HG02943 (cell line): ENCODE measurements at regions not wholly inside any gene's neighbourhood (a gene's known extent, or its start where the extent isn't known, plus 50 kb on each side); places are given as distances from the start of the nearest gene placed in this dataset.

Experiments
- ATAC-seq: cut with Tn5 transposase; IDR thresholded peaks from one replicate; pipeline ENCODE4 v1.9.1; 2021; ENCODE audit warnings: mild to moderate bottlenecking, low read depth, moderate library complexity; ENCODE audit not compliant: unreplicated experiment

DNA sequence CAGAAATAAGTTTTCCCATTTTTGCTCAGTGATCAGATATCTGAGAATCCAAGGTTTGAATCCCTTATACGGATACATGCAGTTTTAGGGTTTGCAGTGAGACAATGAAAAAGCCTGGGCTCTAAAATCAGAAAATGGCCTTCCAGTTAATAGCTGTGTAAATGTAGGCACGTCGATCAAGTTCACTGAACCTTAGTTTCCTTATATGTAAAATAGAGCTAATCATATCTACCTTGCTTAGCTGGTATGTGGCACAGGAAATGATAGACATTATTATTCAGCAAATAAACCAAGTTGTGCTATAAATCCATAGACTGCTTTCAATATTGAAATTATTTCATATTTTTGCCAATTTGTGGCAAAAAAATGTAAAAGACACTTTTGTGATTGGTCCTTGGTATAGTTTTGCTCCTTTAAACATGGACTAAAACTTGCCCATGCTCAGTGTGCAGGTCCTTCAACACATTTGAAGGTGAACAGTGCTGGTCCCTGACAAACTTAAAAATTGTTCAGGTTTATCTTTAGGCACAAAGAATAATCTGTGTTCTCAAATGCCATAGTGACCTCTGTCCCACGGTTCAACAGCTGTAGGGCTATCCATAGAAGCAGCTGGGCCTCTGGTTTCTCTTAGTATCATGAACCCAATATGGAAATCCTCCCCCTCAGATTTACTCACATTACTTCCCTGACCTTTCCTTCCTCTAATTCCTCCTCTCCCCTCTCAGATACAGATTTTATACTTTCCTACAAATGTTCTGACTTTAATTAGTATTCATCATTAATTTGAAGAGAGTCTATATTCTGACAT lies 51.0 kb downstream of the CCDC54 start:
- no peak for ATAC-seq

DNA sequence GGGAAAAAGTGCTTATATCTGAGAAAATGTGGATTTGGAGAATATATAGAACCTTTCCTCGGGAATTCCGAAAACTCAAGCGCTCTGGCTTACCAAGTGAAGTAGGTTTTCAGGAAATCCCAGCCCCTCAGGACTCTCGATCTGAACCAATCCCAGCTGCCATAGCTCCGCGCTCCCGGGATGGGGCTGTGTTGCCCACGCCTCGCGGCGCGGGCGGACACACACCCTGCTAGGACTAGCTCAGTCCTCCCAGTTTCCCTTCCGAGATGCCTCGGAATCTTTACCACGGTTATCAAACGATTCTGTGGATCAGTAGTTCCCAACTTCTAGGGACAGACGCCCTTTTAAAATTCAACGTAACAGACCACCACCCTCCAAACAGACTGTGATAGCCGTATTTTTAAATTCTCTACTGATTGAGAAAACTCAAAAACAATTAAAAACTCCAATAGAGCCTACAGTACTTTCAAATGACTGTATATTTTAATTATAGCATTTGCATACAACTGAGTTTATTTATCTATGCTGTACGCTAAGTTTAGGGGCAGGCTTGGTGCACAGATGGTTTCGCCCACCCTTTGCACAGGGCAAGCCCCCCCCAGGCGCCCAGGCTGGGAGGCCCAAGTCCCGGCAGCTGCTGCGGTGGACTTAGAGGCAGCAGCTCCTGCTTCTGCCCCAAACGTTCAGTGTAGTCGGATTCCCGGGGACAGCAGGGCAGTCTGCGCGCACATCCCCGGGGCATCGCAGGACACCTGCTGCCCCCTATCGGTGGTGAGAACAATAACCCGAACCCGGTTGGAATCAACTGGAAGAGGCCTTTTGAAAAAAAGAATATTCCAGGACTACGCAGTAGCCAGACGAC lies 52.3 kb downstream of the CCDC54 start:
- peak; percentile 47 for ATAC-seq

DNA sequence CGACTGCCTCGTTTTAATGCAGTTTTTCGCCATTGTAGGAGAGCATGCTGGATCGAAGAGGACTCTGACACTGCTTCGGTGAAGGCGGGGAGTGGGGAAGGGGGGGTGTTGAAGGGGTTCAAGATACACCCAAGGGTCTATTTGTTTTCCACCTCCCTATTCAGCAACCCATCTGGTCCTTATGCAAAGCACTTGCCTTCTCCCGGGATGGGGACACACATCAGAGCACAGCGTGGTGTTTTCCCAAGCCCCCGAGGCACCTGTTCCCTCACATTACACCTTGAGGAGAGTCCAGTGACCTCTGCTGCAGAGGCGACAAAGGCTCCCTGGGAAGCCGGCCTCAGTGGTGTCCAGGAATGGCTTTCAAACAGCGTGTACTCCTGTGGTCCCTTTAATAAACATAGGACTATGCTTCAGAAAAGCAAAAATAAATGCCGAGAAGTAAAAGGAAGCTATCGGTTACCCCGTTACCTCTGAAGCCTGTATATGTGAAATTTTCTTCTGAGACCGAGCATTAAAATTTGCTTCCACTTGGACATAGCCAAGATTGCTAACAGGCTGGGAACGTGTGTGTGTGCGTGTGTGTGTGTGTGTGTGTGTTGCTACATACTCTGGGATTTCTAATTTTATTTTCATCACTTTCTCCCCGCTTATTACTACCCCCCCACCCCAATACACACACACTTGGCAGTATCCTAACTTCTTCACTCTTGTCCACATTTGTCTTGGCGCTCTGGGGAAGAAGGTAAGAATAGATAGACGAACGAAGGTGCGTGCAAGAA lies 53.2 kb downstream of the CCDC54 start:
- ATAC-seq: no peak

DNA sequence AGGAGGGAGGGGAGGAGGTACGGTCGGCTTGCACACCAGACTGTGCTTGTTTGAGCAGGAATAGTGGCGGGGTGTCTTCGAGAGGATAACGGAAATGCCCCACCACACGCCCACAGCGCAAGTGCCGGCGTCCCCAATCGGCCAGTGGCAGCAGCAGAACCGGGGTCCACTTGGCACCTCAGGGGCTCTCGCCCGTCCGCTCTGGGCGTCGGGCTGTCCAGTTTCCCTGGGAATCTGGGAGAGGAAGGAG lies 53.7 kb downstream of the CCDC54 start:
- peak; percentile 28 for ATAC-seq

DNA sequence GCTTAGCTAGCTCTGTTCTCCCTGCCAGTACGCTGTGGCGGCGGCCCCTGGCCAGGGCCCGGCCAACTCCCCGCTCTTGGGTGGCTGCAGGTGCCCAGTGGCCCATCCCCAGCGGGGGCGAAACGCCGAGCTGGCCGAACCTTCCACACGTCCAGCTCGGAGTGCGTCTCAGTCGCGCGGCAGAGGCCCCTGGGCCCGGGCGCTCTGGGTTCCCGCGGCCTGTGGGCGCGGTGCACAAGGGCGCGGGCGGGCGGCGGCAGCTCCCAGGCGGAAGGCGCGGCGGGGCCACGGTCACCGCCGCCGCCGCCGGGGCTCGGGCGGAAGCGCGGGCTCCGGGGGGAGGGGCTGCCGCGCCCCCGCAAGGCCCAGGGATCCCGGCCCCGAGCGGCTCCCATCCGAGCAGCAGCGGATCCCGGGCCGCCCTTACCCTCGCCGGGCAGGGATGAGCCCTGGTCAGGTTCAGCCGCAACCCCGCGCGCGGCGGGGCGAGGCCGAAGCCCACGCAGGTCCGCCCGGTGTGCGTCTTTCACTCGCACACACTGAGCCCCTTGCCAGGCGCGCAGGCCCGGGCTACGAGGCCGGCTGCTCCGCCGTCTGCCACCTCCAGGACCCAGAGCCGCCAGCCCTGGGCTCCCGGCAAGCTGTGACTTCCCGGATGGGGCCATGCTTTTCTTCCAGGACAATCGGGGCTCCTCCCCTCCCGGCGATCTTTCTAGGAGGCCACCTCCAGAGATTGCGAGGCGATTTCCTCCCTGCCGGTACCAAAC lies 54.2 kb downstream of the CCDC54 start:
- peak; percentile 60 for ATAC-seq

DNA sequence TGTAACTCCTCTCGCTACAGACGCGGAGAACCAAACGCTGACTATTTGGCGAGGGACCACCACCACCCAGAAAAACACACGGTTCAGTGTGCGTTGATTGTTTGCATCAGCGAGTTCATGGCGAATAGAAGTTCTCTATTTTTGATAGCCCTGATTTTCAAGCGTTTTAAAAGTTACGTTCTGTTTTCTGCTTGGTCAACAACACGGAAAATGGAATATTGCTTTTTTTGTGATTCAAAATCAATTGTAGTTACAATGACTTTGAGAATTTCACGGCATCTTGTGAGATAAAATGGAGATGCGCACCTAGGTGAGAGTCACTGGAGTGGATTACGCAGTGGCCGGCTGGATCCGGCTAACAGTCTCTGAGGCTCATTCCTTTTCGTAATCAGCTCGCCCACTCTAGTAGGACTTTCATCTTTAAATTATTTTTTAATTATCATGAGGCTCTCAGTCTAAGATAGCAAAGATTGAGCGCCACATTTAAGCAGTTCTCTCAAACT lies 54.8 kb downstream of the CCDC54 start:
- ATAC-seq: no peak

DNA sequence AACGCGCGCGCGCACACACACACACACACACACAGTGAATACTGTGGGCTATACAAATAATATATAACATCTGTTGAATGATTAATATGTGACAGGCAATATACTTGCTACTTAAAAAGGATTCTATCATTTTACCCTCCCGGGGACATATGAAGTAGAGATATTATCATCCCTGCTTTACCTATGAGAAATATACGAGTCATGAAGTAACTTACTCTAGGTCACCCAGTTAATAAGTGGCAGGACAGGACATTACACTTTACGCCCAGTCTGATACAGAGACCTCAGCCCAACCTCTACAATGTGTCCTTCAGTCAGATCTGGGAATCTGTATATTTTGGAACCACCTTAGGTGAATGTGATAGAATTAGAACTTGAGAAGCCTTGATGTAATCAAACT lies 55.4 kb downstream of the CCDC54 start:
- no peak for ATAC-seq

DNA sequence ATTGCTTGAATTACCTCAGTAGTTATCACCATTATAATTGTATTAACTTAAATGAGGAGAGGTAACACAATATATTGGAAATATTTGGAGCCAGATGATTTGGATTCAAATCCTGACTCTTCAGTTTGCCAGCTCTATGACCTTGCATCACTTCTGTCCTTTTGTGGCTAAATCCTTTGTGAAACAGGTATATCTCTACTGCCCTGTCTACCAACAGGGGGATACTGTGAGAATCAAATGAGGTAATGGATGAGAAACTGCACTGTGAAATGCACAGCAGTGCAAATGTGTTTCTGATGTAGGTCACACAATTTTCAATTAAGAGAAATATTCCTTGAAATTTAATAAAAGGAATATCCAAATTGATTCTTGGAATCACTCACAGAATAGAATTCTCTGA lies 58.8 kb downstream of the CCDC54 start:
- ATAC-seq: no peak

DNA sequence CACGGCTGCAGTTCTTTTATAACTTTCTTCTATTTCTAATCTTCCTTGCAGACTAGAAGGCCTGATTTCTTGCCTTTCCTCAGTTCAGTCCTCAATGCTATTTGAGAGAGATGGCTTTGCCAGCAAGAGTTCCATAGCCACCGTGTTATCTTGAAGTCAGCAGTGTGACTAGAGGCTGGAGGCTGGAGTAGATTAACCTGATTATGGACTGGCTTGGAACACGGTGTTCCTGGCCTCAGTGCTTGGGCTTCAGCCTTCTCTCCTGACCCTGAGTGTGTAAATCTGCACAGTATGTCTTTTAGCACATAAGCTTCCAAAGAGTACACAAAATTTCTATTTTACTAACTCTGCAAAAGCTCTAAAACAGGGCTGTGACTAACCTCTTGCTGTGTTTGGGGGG lies 61.4 kb downstream of the CCDC54 start:
- ATAC-seq: no peak

DNA sequence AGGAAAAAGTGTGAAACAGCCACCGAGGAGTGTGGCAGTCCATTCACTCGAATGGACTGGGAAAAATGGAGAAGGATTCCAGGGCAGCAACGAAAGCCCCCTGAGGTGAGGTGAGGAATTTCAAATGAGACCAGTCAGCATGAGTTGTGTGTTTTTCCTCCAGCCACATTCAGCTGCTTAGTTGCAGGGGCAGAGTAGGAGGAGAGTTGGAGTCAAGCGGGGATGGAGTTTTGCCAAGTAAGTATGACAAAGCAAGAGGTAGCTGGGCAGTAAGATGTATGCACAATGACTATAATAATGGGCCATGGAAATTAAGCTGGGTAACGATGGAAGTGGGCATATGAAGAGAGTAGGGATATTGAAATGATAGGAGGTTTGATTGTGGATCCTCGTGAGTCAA lies 64.4 kb downstream of the CCDC54 start:
- ATAC-seq: no peak

DNA sequence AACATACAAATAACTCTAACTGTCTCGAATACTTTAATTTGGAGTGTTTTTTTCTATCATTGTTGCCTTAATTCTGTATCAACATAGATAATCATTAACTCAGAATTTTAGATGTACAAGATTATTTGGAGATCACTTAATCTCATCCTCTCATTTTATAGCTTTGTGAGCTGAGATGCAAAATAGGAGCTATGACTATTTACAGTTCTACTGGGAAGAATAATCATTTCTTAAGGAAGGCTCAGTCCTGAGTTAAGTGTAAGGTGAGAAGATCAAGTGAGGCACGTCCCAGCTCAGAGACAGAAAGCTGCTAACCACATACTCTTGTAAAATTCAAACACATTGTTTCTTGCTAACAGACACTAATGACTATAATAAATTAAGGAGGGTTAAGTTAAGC lies 66.2 kb downstream of the CCDC54 start:
- ATAC-seq: no peak

DNA sequence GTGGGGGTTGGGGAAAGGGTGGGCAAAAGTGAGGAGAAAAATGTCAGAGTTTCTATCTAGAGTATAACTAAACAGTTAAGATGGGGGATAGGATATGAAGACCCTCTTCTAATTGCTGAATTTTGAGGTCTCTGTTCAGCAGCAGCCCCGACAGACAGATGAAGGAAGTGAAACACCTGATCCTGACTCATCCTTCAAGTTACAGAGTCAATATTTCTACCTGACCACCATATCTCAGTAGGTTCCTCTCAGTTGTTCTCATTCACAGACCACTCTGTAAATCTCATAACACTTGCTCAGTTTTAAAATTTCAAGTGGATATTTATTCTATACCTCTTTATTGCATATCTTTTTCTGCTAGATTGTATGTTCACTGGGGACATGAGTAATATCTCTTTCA lies 69.5 kb downstream of the CCDC54 start:
- ATAC-seq: no peak

DNA sequence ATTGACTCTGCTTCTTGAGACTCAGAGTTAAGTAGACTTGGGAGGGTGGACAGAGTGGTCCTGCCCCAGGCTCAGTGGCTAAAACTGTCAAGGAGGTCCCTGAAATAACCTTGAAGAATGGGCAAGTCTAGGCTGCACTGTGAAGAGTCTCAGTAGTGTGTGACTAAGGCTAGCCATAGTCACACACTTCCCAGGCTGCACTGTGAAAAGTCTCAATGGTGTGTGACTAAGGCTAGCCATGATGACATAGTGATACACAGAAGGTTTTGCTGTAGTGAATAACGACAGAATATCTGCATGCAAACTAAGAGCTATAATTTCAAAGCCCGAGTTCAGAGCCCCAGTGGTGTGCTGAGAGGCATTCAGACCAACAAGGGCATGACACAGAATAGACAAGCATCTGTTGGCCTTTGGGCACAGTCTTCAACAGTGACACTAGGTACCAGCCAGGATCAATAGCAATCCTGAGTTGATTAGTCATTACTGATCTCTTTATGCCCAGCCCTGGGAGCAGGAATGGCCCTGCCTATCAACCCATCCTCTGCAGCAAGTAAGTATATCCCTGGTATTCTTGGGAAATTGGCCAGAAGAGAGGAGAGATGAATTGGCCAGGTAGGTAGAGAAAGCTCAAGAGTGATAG lies 72.4 kb upstream of the BBX start:
- ATAC-seq: no peak

DNA sequence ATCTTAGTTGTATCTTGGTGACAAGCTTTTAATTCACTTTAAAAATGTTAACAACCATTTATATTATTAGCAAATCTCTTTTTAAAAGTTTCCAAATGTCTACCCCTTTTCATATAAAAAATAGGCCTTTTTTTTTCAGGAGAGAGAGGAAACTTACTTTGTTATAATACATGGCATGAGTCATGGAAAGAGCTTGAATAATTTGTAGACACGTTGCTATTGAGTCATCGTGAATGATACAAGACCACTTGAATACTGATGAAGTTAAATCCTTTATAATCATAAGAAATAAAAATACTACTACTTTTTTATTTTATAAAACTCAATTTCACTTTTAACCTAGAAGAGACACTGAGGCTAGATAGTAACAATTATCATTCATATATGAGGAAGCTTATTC lies 70.3 kb upstream of the BBX start:
- no peak for ATAC-seq

DNA sequence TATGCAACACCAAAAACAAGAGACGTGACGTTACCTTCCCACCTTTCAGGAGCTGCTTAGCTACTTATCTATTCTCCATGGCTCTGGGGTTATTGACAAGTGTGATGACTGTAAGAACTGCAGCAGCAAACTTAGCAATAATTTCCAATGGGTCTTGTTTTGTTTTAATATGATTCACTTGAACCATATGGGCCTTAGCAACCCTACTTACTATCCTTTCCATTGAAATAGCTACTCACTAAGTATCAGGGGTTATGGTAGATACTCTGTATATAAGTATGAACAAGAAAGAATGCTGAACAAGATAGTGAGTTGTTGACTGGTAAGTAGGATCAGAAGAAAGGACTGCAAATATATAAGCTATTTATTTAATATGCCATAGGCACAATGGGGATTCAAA lies 69.3 kb upstream of the BBX start:
- ATAC-seq: no peak

DNA sequence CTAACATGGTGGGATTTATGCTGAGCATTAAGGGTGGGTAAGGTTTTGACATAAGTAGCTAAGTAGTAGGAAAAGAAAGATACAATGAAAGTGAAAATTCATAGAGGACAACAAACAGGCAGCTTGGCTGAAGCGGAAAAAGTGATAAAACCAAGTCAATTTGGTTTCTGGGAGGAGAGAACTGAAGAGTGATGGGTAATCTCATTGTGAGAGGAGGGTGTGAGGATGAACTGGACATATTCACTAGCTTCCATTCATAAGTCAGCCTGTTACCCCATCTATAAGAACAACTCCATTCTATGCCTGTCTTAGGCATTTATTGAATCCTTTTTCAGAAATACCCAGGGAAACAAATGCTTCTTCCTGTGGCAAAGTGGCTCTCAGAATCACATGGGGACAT lies 67.1 kb upstream of the BBX start:
- no peak for ATAC-seq

DNA sequence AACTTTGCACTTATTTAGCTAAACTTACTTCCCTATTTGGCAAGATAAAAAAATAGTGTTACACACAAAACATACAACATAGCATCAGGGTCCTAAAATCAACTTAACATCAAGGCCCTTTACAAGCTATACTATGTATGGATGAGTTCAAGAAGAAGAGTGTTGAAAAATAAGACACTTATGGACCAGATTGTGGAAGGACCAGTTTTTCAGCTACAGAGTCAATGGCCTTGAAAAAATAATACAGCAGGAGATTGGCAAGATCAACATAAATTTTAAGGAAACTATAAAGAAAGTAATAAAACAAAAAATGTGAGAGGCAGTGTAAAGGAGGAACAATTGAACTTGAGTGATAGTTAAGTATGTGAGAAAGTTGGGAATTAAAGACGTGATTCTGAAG lies 66.3 kb upstream of the BBX start:
- no peak for ATAC-seq

DNA sequence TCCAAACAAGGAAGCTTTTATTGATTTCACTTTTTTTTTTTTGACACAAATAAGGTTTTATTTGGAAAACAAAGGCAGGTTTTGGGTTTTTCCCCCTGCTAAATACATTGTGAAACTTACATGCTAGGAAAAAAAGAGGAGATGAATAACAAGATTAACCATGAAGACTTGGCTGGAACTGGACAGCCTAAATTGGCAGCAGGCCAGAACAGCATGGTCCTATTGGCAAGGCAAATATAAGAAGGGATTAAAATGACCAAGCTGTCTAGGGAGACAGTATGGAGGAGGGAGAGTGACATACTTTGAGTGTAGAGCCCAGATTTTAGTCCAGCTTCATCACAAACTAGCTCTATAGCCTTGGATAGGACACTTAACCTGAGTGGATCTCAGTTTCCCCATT lies 63.9 kb upstream of the BBX start:
- no peak for ATAC-seq

DNA sequence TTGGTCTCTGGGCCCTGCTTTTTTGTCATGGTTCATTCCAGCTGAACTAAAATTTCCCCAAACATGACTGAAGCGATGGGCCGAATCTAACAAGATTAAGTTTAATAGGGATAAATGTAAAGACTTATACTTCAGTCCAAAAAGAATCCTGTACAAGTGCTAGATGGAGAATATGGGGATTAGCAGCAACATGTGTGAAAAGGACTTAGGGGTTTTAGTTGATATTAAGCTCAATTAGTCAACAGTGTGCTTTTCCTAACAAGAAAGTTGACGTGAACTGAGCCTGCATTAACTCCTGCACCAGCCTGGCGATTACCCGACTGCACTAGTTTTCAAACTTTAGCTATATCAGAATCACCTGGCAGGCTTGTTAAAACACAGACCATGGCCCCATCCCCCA lies 61.0 kb upstream of the BBX start:
- no peak for ATAC-seq

DNA sequence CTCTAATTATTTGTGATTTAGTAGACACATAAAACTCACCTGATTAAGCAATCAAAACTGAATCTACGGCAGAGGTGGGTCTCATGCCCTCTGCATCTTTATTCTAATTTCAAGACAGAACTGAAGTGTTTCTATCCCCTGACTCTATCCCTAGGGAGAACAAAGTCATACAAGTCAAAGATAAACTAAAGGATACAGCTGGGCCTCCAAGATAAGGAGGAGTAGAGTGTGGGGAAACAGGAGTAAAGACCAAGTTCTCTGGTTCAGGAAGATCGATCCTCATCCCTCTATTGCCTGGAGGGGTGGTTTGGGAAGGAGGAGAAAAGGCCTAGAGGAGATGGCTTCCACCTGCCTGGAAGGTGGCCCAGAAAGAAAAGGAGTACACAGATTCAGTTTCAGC lies 58.7 kb upstream of the BBX start:
- ATAC-seq: no peak
